GM12865 (cell line): ENCODE measurements at regions not wholly inside any gene's neighbourhood (a gene's known extent, or its start where the extent isn't known, plus 50 kb on each side); places are given as distances from the start of the nearest gene placed in this dataset.
A peak's percentile ranks its signal among the peaks of the same experiment; 100 is the strongest.

Experiments used
- DNase-seq: peaks from one replicate; pipeline ENCODE4 v3.0.0; 2010; ENCODE audit warnings: low read depth
- H3K4me3 ChIP-seq: 2 replicates; pipeline ENCODE4 v1.5.1; 2011; ENCODE audit warnings: mild to moderate bottlenecking, low read depth, low read length, control low read depth
- CTCF ChIP-seq: IDR thresholded peaks from 2 replicates; pipeline ENCODE4 v1.5.1; 2011; ENCODE audit warnings: low read length, control low read depth, low read depth, inconsistent platforms; ENCODE audit not compliant: insufficient read depth; ENCODE audit errors: missing control alignments

DNA sequence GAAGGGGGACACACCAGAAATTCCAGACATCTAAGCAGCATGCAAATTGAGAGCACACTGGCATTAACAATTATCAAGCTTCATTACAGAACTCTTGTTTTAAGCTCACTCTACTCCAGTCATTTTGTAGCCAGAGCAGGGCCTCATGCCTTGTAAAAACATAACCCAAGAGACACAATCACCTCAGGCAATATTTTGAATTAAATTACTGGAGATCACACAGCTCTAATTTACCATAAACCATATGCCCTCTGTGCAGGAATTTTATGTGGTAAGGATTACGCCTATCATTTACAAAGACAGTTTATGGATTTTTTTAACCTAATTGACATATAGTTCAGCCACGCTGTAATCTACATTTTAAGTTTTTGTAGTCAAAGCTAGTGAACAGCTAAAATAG is 414.1 kb upstream of the DDI1 start:
- DNase-seq = no peak
- no peak overlapping the region for H3K4me3 ChIP-seq
- TF ChIP-seq CTCF = no peak

GRCh38 chr11:103623933-103624332 is 412.5 kb upstream of the DDI1 start:
- H3K4me3 ChIP-seq = no peak overlapping the region
- no peak for DNase-seq
- TF ChIP-seq CTCF = no peak

DNA sequence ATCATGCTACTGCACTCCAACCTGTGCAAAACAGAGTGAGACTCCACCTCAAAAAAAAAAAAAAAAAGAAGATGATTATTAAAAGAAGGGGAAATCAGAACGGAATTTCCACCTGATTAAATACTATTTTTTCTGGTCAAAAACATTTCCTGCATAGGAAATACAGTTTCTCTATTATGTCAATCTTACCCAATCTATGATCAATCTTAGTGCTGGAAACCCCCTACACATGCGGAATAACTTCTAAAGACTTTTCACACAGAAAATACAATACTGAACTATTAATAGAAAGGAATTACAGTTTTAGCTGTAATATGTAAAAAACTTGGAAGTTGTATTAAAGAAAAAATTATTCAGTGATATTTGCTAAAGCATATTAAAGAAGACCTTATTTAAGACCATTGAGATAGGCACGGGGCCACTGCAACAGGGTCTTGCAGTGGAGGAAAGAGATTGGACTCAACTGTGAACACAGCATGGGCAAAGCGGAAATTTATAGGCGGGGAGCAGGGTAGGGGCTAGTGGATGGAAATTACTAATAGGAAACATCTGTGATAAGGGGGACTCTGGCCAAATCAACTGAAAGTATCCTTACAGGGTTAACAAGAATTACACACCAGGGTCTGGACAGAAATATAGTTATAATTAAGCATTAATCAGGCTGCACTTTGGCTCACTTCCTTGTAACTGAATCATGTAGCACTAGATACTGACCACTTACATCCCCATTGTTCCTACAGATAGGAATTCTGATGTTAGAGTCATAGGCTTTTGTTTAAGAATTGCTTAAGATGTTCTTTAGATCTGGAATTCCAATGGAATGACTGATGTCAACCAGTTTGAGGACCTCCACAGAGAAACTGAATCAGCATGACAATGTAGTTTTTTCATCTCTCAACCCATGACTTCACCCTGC is 411.5 kb upstream of the DDI1 start:
- peak; percentile 13 for DNase-seq
- TF ChIP-seq CTCF = no peak
- no peak overlapping the region for H3K4me3 ChIP-seq

DNA sequence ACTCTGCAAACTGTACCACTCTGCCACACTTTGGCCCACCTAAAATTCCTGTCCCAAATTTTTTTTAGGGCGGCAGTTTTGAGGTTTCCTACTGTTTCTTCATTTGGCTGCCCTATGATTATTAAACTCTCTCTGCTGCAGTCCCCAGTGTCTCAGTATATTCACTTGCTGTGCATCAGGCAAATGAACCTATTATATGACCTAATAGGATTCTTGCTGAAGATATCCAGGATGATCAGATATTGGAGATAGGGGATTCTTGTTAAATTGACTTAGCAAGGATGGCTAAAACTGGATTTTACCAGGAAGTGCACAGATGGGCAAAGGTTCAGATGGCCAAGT is 410.8 kb upstream of the DDI1 start:
- DNase-seq = no peak
- H3K4me3 ChIP-seq = no peak overlapping the region
- no peak for TF ChIP-seq CTCF

GRCh38 chr11:103628121-103628520 is 408.3 kb upstream of the DDI1 start:
- H3K4me3 ChIP-seq = no peak overlapping the region
- no peak for DNase-seq
- TF ChIP-seq CTCF = no peak

GRCh38 chr11:103631841-103632240 is 404.6 kb upstream of the DDI1 start:
- no peak for DNase-seq
- no peak overlapping the region for H3K4me3 ChIP-seq
- no peak for TF ChIP-seq CTCF
